T-cell (primary cell): ENCODE measurements at regions not wholly inside any gene's neighbourhood (a gene's known extent, or its start where the extent isn't known, plus 50 kb on each side); places are given as distances from the start of the nearest gene placed in this dataset.
"Not testable (repeated sequence)": the region's sequence is repeated elsewhere in the genome, so short reads cannot be mapped to it uniquely, and the experiment has no call there.

Experiments
- ATAC-seq, 4 experiments: fragments of 200-7000 bp in 3 of 4; fragments of 150-1000 bp in 1 of 4; cut with Tn5 transposase; replicated peaks in 1 of 4; 1 replicate in 3 of 4; 2 replicates in 1 of 4; pipeline ENCODE4 v1.10.0; 2021; ENCODE audit warnings: moderate library complexity in 3 of 4, mild to moderate bottlenecking in 2 of 4, moderate number of reproducible peaks in 1 of 4
- CTCF ChIA-PET, 2 donors: fragments of 300-600 bp; sonication (Branson Sonifier 250); formaldehyde crosslinking; loops; one replicate each; lab custom pipeline; 2022; ENCODE audit warnings: antibody characterized with exemption in 2 of 2; lab: Charles Lee
- POLR2A ChIA-PET, 2 donors: fragments of 300-600 bp; sonication (Branson Sonifier 250); formaldehyde crosslinking; loops; one replicate each; lab custom pipeline; 2022; ENCODE audit warnings: antibody characterized with exemption in 2 of 2; lab: Charles Lee
- DNase-seq, 35 experiments: peaks; one replicate each; pipeline versions ENCODE4 v3.0.0 to v3.0.0-alpha.2; 2013 to 2023
- H3K27ac ChIP-seq: one replicate; pipeline ENCODE4 v1.5.1; 2013; ENCODE audit warnings: low read length
- H3K27me3 ChIP-seq, 2 experiments: replicated peaks in 1 of 2; 1 replicate in 1 of 2; 2 replicates in 1 of 2; pipeline versions ENCODE4 v1.6.1 to v1.7.0; 2013; ENCODE audit warnings: low read length in 1 of 2, mixed read lengths in 1 of 2; ENCODE audit not compliant: control insufficient read depth in 2 of 2, insufficient read depth in 2 of 2; ENCODE audit errors: extremely low read depth in 1 of 2
- H3K36me3 ChIP-seq, 2 donors: 1 replicate in 1 of 2; 2 replicates in 1 of 2; pipeline versions ENCODE4 v1.6.1 to v1.7.0; 2013; ENCODE audit warnings: low read length in 1 of 2; ENCODE audit not compliant: control insufficient read depth in 2 of 2, insufficient read depth in 1 of 2; ENCODE audit errors: extremely low read depth in 1 of 2
- H3K4me1 ChIP-seq, 2 experiments: 1 replicate in 1 of 2; 2 replicates in 1 of 2; pipeline versions ENCODE4 v1.6.1 to v1.7.0; 2013; ENCODE audit warnings: low read length in 2 of 2, mixed read lengths in 1 of 2; ENCODE audit not compliant: insufficient read depth in 2 of 2, control insufficient read depth in 1 of 2; ENCODE audit errors: extremely low read depth in 1 of 2
- H3K4me3 ChIP-seq, 2 donors: 1 replicate in 1 of 2; 2 replicates in 1 of 2; pipeline versions ENCODE4 v1.5.1 to v1.7.0; 2013; ENCODE audit warnings: mild to moderate bottlenecking in 2 of 2, low read length in 1 of 2, moderate library complexity in 1 of 2; ENCODE audit not compliant: control insufficient read depth in 1 of 2; ENCODE audit errors: extremely low read depth in 1 of 2
- H3K9me3 ChIP-seq: 2 replicates; pipeline ENCODE4 v1.7.0; 2013
- H3K27ac Mint-ChIP-seq, 2 donors: one replicate each; pipeline ENCODE4 v1.8.0; 2020 to 2021; ENCODE audit warnings: mild to moderate bottlenecking in 2 of 2, mixed read lengths in 2 of 2
- H3K27me3 Mint-ChIP-seq, 2 donors: one replicate each; pipeline ENCODE4 v1.8.0; 2021 to 2022; ENCODE audit warnings: mixed read lengths in 2 of 2
- H3K36me3 Mint-ChIP-seq: one replicate; pipeline ENCODE4 v1.8.0; 2021; ENCODE audit warnings: mixed read lengths
- H3K4me1 Mint-ChIP-seq, 3 donors: one replicate each; pipeline ENCODE4 v1.8.0; 2020 to 2022; ENCODE audit warnings: mixed read lengths in 3 of 3, mild to moderate bottlenecking in 1 of 3
- H3K4me3 Mint-ChIP-seq, 3 donors: one replicate each; pipeline ENCODE4 v1.8.0; 2020 to 2022; ENCODE audit warnings: mild to moderate bottlenecking in 3 of 3, mixed read lengths in 3 of 3, moderate library complexity in 3 of 3
- H3K9me3 Mint-ChIP-seq, 3 donors: one replicate each; pipeline ENCODE4 v1.8.0; 2020 to 2022; ENCODE audit warnings: mixed read lengths in 3 of 3
- WGBS: methylation state at CpG from one replicate; pipeline ENCODE4 v1.1.5; 2013; ENCODE audit warnings: missing lambda C conversion rate; ENCODE audit not compliant: insufficient coverage; 5-methylcytosine and 5-hydroxymethylcytosine counted together

- WGBS = no CpG with 5 or more reads among the region's 1 CpG
- Mint-ChIP-seq H3K4me3 (no peak overlapping the region), H3K36me3 (no peaks in the 10 kb centered on the region), H3K4me1 (no peaks in the 10 kb centered on the region), H3K27ac (no peak overlapping the region), H3K27me3 (no peaks in the 10 kb centered on the region), H3K9me3 (peaks cover 4 to 30% (median 4%) of the 10 kb centered on the region in 3 donors)
- DNase-seq = no peak
- no peak for ATAC-seq
- Histone ChIP-seq H3K36me3 (no peaks in the 10 kb centered on the region), H3K4me1 (no peaks in the 10 kb centered on the region), H3K9me3 (no peaks in the 10 kb centered on the region), H3K27ac (no peak overlapping the region), H3K27me3 (no peaks in the 10 kb centered on the region), H3K4me3 (no peak overlapping the region)
- ChIA-PET CTCF (no interaction called here), POLR2A (no interaction called here)
Measured at GRCh38 chr11:121864660-121865059, 251.4 kb downstream of the BLID start.

GRCh38 chr11:121863126-121863525 lies 252.9 kb downstream of the BLID start:
- H3K4me1 ChIP-seq = no peaks in the 10 kb centered on the region
- Mint-ChIP-seq H3K27ac (no peak overlapping the region), H3K4me3 (no peak overlapping the region), H3K27me3 (no peaks in the 10 kb centered on the region), H3K36me3 (no peaks in the 10 kb centered on the region), H3K4me1 (no peaks in the 10 kb centered on the region), H3K9me3 (peaks cover 4 to 30% (median 4%) of the 10 kb centered on the region in 3 donors)
- H3K4me3 ChIP-seq = no peak overlapping the region
- ChIA-PET POLR2A (no interaction called here), CTCF (no interaction called here)
- 60% methylated on average over 3 of the region's 4 CpGs for WGBS
- H3K36me3 ChIP-seq = no peaks in the 10 kb centered on the region
- ATAC-seq = no peak
- H3K27me3 ChIP-seq = no peaks in the 10 kb centered on the region
- no peak overlapping the region for H3K27ac ChIP-seq
- no peaks in the 10 kb centered on the region for H3K9me3 ChIP-seq
- DNase-seq = no peak

GRCh38 chr11:121855138-121855537 lies 260.9 kb downstream of the BLID start:
- H3K36me3 ChIP-seq, H3K4me1 Mint-ChIP-seq, H3K9me3 ChIP-seq, H3K27ac ChIP-seq, H3K4me1 ChIP-seq, CTCF ChIA-PET, H3K4me3 Mint-ChIP-seq, H3K4me3 ChIP-seq, H3K36me3 Mint-ChIP-seq, DNase-seq, POLR2A ChIA-PET, H3K27me3 ChIP-seq, H3K27ac Mint-ChIP-seq, ATAC-seq, H3K27me3 Mint-ChIP-seq: not testable (repeated sequence)
- no CpG with 5 or more reads among the region's 11 CpGs for WGBS
- H3K9me3 Mint-ChIP-seq = peaks cover 11 to 28% (median 17%) of the 10 kb centered on the region in 3 donors

DNA sequence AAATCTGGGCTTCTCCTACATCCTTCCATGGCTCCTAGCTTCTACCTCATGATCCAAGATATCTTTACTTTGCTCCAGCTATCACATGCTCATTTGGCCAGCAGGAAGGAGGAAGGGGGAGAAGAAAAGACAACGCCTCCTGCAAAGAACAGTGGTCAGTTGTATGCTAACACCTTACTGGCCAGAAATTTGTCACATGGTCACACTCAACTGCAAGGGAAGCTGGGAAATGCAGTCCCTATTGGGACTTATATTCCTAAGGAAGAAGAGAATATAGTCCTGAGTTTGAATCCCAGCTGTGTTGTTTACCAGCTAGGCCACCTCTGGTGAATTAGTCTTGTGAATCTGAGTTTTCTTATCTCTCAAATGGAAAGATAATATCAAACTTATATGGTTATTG lies 272.0 kb downstream of the BLID start:
- Mint-ChIP-seq H3K36me3 (no peaks in the 10 kb centered on the region), H3K27ac (no peak overlapping the region), H3K9me3 (peaks cover under 1 to 5% (median 4%) of the 10 kb centered on the region in 3 donors), H3K27me3 (peaks cover 0 to 1% of the 10 kb centered on the region in 2 donors), H3K4me1 (no peaks in the 10 kb centered on the region), H3K4me3 (no peak overlapping the region)
- no CpG with 5 or more reads among the region's 1 CpG for WGBS
- Histone ChIP-seq H3K27ac (no peak overlapping the region), H3K9me3 (no peaks in the 10 kb centered on the region), H3K27me3 (no peaks in the 10 kb centered on the region), H3K4me1 (no peaks in the 10 kb centered on the region), H3K4me3 (no peak overlapping the region), H3K36me3 (no peaks in the 10 kb centered on the region)
- ATAC-seq = no peak
- POLR2A ChIA-PET = no interaction called here
- DNase-seq = no peak
- CTCF ChIA-PET = no interaction called here

DNA sequence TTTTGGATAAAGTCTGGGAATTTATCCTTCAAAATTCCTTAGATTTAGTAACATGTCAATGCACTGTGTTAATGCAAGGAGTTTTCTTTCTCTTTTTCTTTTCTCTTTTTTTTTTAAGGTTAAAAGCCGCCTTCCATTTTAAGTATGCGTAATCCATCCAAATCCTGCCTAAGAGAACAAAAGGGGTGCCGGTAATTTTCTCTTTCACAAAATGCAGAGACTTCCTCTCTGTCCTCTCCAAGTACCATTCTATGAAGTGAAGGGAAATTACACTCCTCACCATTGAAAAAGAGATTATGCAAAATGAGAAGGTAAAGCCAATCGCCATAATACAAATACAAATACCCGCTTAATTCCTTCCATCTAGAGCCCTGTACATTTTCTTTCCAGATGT lies 273.8 kb downstream of the BLID start:
- no peak overlapping the region for H3K27ac ChIP-seq
- Mint-ChIP-seq H3K9me3 (peaks cover 3 to 15% (median 4%) of the 10 kb centered on the region in 3 donors), H3K27me3 (peaks cover 0 to 1% of the 10 kb centered on the region in 2 donors), H3K27ac (no peak overlapping the region), H3K4me1 (no peaks in the 10 kb centered on the region), H3K36me3 (no peaks in the 10 kb centered on the region), H3K4me3 (no peak overlapping the region)
- ChIA-PET POLR2A (no interaction called here), CTCF (no interaction called here)
- no peak for ATAC-seq
- no CpG with 5 or more reads among the region's 5 CpGs for WGBS
- no peaks in the 10 kb centered on the region for H3K4me1 ChIP-seq
- no peaks in the 10 kb centered on the region for H3K9me3 ChIP-seq
- no peaks in the 10 kb centered on the region for H3K27me3 ChIP-seq
- DNase-seq = no peak
- no peak overlapping the region for H3K4me3 ChIP-seq
- no peaks in the 10 kb centered on the region for H3K36me3 ChIP-seq

DNA sequence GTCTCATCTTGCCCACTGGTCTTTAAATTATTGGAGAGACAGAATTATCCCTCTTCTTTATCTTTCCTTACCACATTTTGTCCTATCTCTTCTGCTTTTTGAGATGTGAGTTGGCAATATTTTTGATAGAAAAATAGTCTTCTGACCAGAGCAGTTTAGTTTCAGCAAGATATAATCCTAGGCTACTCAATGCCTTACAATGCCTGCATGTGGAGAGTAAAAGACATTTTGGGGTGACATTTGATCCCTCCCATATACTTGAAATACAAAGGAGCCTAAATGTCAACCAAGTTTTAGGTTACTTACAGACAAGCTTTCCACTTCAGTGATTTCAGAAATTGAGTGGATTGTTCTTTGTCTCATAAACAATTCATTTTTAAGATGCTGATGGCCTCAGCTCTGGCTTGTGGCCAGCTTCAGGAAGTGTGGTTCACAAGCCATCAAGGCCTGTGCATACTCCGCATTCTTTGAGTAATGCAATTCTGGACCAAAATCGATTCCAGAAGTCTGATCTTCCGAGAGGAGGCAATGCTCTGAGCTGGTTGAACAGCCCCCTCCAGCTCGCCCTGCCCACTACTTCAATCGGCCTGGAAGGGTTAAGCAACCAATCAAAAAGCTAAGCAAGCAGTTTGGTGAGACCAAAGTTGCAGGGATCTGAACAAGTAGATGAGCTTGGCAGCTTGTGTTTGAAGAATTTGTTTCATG lies 274.4 kb downstream of the BLID start:
- DNase-seq (no peak), ATAC-seq (no peak)
- no peak overlapping the region for H3K4me3 ChIP-seq
- no peaks in the 10 kb centered on the region for H3K36me3 ChIP-seq
- Mint-ChIP-seq H3K4me1 (no peaks in the 10 kb centered on the region), H3K27ac (no peak overlapping the region), H3K36me3 (no peaks in the 10 kb centered on the region), H3K9me3 (peaks cover 3 to 16% (median 7%) of the 10 kb centered on the region in 3 donors), H3K27me3 (peaks cover 0 to 1% of the 10 kb centered on the region in 2 donors), H3K4me3 (no peak overlapping the region)
- H3K9me3 ChIP-seq = no peaks in the 10 kb centered on the region
- no peaks in the 10 kb centered on the region for H3K27me3 ChIP-seq
- ChIA-PET CTCF (no interaction called here), POLR2A (no interaction called here)
- no peak overlapping the region for H3K27ac ChIP-seq
- WGBS = 70% methylated on average over 4 of the region's 5 CpGs
- H3K4me1 ChIP-seq = no peaks in the 10 kb centered on the region

DNA sequence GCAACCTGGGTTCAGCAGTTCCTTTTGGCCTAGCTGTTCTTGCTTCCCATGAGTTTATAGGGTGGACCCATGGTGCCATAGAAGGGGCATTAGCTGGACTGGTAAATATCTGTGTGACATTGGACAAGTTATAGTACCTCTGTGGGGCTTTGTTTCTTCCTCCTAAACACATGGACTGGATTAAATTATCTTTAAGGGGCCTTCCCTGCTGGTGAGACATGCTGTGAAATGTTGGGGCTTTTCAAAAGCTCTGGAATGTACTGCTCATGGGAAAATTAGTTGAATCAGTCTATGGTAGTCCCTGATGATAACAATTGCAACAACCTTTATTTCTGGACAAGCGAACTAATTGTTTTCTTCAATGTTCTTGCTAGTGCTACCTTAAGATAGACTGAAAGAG lies 276.2 kb downstream of the BLID start:
- Mint-ChIP-seq H3K9me3 (peaks cover 8 to 28% (median 13%) of the 10 kb centered on the region in 3 donors), H3K27me3 (no peaks in the 10 kb centered on the region), H3K4me3 (no peak overlapping the region), H3K36me3 (no peaks in the 10 kb centered on the region), H3K4me1 (no peaks in the 10 kb centered on the region), H3K27ac (no peak overlapping the region)
- POLR2A ChIA-PET = no interaction called here
- no peak for ATAC-seq
- no peak overlapping the region for H3K27ac ChIP-seq
- H3K27me3 ChIP-seq = no peaks in the 10 kb centered on the region
- no peaks in the 10 kb centered on the region for H3K9me3 ChIP-seq
- H3K4me1 ChIP-seq = no peaks in the 10 kb centered on the region
- WGBS = no CpG with 5 or more reads among the region's 1 CpG
- DNase-seq = no peak
- CTCF ChIA-PET = no interaction called here
- H3K36me3 ChIP-seq = no peaks in the 10 kb centered on the region
- no peak overlapping the region for H3K4me3 ChIP-seq
